ENCODE measurements at regions not wholly inside any gene's neighbourhood (a gene's known extent, or its start where the extent isn't known, plus 50 kb on each side); places are given as distances from the start of the nearest gene placed in this dataset.
"Not testable (repeated sequence)": the region's sequence is repeated elsewhere in the genome, so short reads cannot be mapped to it uniquely, and the experiment has no call there.

GRCh38 chr15:20363591-20363990, 178.0 kb downstream of the GOLGA6L6 start:
- not testable (repeated sequence) for TF ChIP-seq SRF (IDR thresholded peaks at IDR 0.05; ENCODE audit: low read depth, low read length); POLR2A (IDR thresholded peaks at IDR 0.05; ENCODE audit: control extremely low read depth in 1 of 2, low read depth in 2 of 2, low read length in 2 of 2); CTCF (IDR thresholded peaks at IDR 0.05; ENCODE audit: control extremely low read depth in 1 of 3, insufficient read depth in 1 of 3, low read depth in 1 of 3, low read length in 3 of 3); RAD21 (IDR thresholded peaks at IDR 0.05 in 1 of 2, conservative IDR thresholded peaks at IDR 0.05 in 1 of 2; ENCODE audit: low read depth in 2 of 2, low read length in 2 of 2); CEBPB (IDR thresholded peaks at IDR 0.05; ENCODE audit: low read depth, low read length)
